HepG2 (cell line): ENCODE measurements at regions not wholly inside any gene's neighbourhood (a gene's known extent, or its start where the extent isn't known, plus 50 kb on each side); places are given as distances from the start of the nearest gene placed in this dataset.

Source experiments
- ATAC-seq: fragments of 200-7000 bp; cut with Tn5 transposase; 3 replicates; pipeline ENCODE4 v1.9.1; 2020; ENCODE audit warnings: mild to moderate bottlenecking, moderate library complexity
- BruUV-seq: library from RNA; stranded (reverse); fragments of 400-500 nt; replicated peaks from 2 replicates; lab custom pipeline; 2021; lab: Mats Ljungman, UMichigan
- CTCF ChIA-PET: fragments of 300-600 bp; formaldehyde crosslinking; extraction: SDS; loops from one replicate; lab custom pipeline; 2021; ENCODE audit warnings: low total read pairs, inconsistent platforms, low intra/inter-chr PET ratio; lab: Yijun Ruan, JAX
- POLR2A ChIA-PET: fragments of 350-600 bp; sonication (Branson Sonifier 250); formaldehyde crosslinking; loops from one replicate; lab custom pipeline; 2020; ENCODE audit warnings: antibody characterized with exemption, inconsistent platforms; lab: Yijun Ruan, JAX
- DNase-seq: peaks from one replicate; pipeline ENCODE4 v3.0.0-alpha.2; 2015; ENCODE audit warnings: low spot score
- FAIRE-seq: peaks from 3 replicates; lab custom pipeline; 2011; peaks lifted over from hg19 to GRCh38; lab: Jason Lieb, UNC
- H2AFZ ChIP-seq: one replicate; pipeline ENCODE4 v1.6.1; 2011; ENCODE audit warnings: low read length, inconsistent platforms
- H3K27ac ChIP-seq: fragments of 300-600 bp; 3 replicates; pipeline ENCODE4 v1.8.0; 2011; ENCODE audit warnings: mixed run types, mild to moderate bottlenecking, mixed read lengths, low read length, inconsistent platforms; ENCODE audit not compliant: insufficient read depth; ENCODE audit errors: extremely low read length
- H3K27me3 ChIP-seq, 2 experiments: fragments of 200-600 bp in 1 of 2; 2 replicates in 1 of 2; 3 replicates in 1 of 2; pipeline versions ENCODE4 v1.6.0 to v1.8.0; 2011; ENCODE audit warnings: low read length in 2 of 2, mild to moderate bottlenecking in 2 of 2, moderate library complexity in 2 of 2, inconsistent platforms in 1 of 2; ENCODE audit not compliant: insufficient read depth in 2 of 2, control insufficient read depth in 1 of 2
- H3K36me3 ChIP-seq, 2 experiments: fragments of 200-600 bp in 1 of 2; replicated peaks in 1 of 2; 2 replicates in 1 of 2; 3 replicates in 1 of 2; pipeline versions ENCODE4 v1.5.1 to v1.8.0; 2011; ENCODE audit warnings: low read length in 2 of 2, inconsistent platforms in 1 of 2; ENCODE audit not compliant: insufficient read depth in 2 of 2, control insufficient read depth in 1 of 2
- H3K4me1 ChIP-seq: 2 replicates; pipeline ENCODE4 v1.5.1; 2012; ENCODE audit warnings: low read length, inconsistent platforms; ENCODE audit not compliant: insufficient read depth
- H3K4me2 ChIP-seq: 2 replicates; pipeline ENCODE4 v1.6.0; 2011; ENCODE audit warnings: low read depth, low read length, inconsistent platforms
- H3K4me3 ChIP-seq, 3 experiments: fragments of 200-600 bp in 1 of 3; sonication (generic), shearing (Covaris generic) in 1 of 3; replicated peaks in 1 of 3; 2 replicates each; pipeline ENCODE4 v1.5.1; 2011 to 2016; ENCODE audit warnings: low read length in 3 of 3, inconsistent platforms in 2 of 3, low read depth in 2 of 3, mild to moderate bottlenecking in 2 of 3, control low read depth in 1 of 3, mixed read lengths in 1 of 3; ENCODE audit not compliant: insufficient read depth in 1 of 3
- H3K79me2 ChIP-seq: one replicate; pipeline ENCODE4 v1.6.1; 2011; ENCODE audit warnings: low read length, inconsistent platforms; ENCODE audit not compliant: insufficient read depth
- H3K9ac ChIP-seq: 2 replicates; pipeline ENCODE4 v1.6.0; 2011; ENCODE audit warnings: mild to moderate bottlenecking, low read depth, low read length, inconsistent platforms; ENCODE audit not compliant: insufficient read depth
- H3K9me3 ChIP-seq: 2 replicates; pipeline ENCODE4 v1.5.1; 2012; ENCODE audit warnings: mild to moderate bottlenecking, low read length
- H4K20me1 ChIP-seq: 2 replicates; pipeline ENCODE4 v1.6.0; 2011; ENCODE audit warnings: inconsistent platforms, mild to moderate bottlenecking, low read length, moderate library complexity; ENCODE audit not compliant: insufficient read depth
- CHD2 ChIP-seq: IDR thresholded peaks from 2 replicates; pipeline ENCODE4 v1.6.1; 2011; ENCODE audit warnings: low read depth, low read length, improper control_type of control experiment
- CREB1 ChIP-seq, 2 experiments: fragments of 450-650 bp in 1 of 2; IDR thresholded peaks; 2 replicates each; pipeline ENCODE4 v1.6.1; 2016 to 2017; ENCODE audit warnings: control low read depth in 1 of 2, mild to moderate bottlenecking in 1 of 2, missing compliant biosample characterization in 1 of 2, missing genetic modification characterization in 1 of 2
- DPF2 ChIP-seq: sonication (generic); formaldehyde crosslinking; IDR thresholded peaks from 2 replicates; pipeline ENCODE4 v1.4.0; 2020; ENCODE audit warnings: mild to moderate bottlenecking, low read depth, missing genetic modification reagents, borderline replicate concordance
- ETV5 ChIP-seq: IDR thresholded peaks from 2 replicates; pipeline ENCODE4 v1.6.1; 2018; ENCODE audit warnings: missing biosample characterization, missing genetic modification reagents, inconsistent platforms, borderline replicate concordance
- FOXO1 ChIP-seq: sonication (generic); formaldehyde crosslinking; IDR thresholded peaks from 2 replicates; pipeline ENCODE4 v1.4.0; 2020; ENCODE audit warnings: missing genetic modification reagents
- GFI1 ChIP-seq: sonication (generic); formaldehyde crosslinking; IDR thresholded peaks from 2 replicates; pipeline ENCODE4 v1.5.0; 2020; ENCODE audit warnings: missing genetic modification reagents, mild to moderate bottlenecking, borderline replicate concordance
- MAF1 ChIP-seq: sonication (generic); formaldehyde crosslinking; IDR thresholded peaks from 2 replicates; pipeline ENCODE4 v1.5.0; 2020; ENCODE audit warnings: missing genetic modification reagents, borderline replicate concordance
- MTF1 ChIP-seq: sonication (generic); formaldehyde crosslinking; IDR thresholded peaks from 2 replicates; pipeline ENCODE4 v1.5.0; 2020; ENCODE audit warnings: missing genetic modification reagents
- SPEN ChIP-seq: sonication (generic); formaldehyde crosslinking; IDR thresholded peaks from 2 replicates; pipeline ENCODE4 v1.5.1; 2020; ENCODE audit warnings: low read depth, mild to moderate bottlenecking, missing genetic modification reagents
- TOPORS ChIP-seq: sonication (generic); formaldehyde crosslinking; IDR thresholded peaks from 2 replicates; pipeline ENCODE4 v1.8.0; 2023; ENCODE audit warnings: mild to moderate bottlenecking, missing genetic modification reagents
- ZFAT ChIP-seq: sonication (generic); formaldehyde crosslinking; conservative IDR thresholded peaks from 2 replicates; pipeline ENCODE4 v1.8.1; 2023; ENCODE audit warnings: missing genetic modification reagents, inconsistent platforms
- ZNF674 ChIP-seq: sonication (generic); formaldehyde crosslinking; IDR thresholded peaks from 2 replicates; pipeline ENCODE4 v1.5.0; 2020; ENCODE audit warnings: low read depth, mild to moderate bottlenecking, missing genetic modification reagents
- ZNF772 ChIP-seq: sonication (generic); formaldehyde crosslinking; IDR thresholded peaks from 2 replicates; pipeline ENCODE4 v1.5.0; 2020; ENCODE audit warnings: mild to moderate bottlenecking, missing genetic modification reagents
- ZXDC ChIP-seq: sonication (generic); formaldehyde crosslinking; IDR thresholded peaks from 2 replicates; pipeline ENCODE4 v1.5.0; 2020; ENCODE audit warnings: mild to moderate bottlenecking, missing genetic modification reagents
- WGBS: methylation state at CpG from one replicate; pipeline ENCODE4 v1.1.6; 2017; ENCODE audit warnings: low lambda C conversion rate; 5-methylcytosine and 5-hydroxymethylcytosine counted together
- in situ Hi-C: cut with HindIII; loops from 2 replicates; pipeline ENCODE4 v1.10.0; 2017; ENCODE audit warnings: low pct_unique_long_range_greater_than_20kb; ENCODE audit not compliant: extremely low pct_ligation_motif_present
- intact Hi-C: fragments of 100-400 bp; cut with micrococcal nuclease; formaldehyde crosslinking; loops from one replicate; pipeline ENCODE4 v1.10.0; 2022; ENCODE audit not compliant: unreplicated experiment
- TF ChIP-seq, protein P1 (sequence below): sonication (generic); formaldehyde crosslinking; IDR thresholded peaks from 2 replicates; pipeline ENCODE4 v1.5.0; 2020; ENCODE audit warnings: missing genetic modification reagents
- TF ChIP-seq, protein P2 (sequence below): sonication (generic); formaldehyde crosslinking; IDR thresholded peaks from 2 replicates; pipeline ENCODE4 v1.5.0; 2020; ENCODE audit warnings: missing genetic modification reagents

DNA sequence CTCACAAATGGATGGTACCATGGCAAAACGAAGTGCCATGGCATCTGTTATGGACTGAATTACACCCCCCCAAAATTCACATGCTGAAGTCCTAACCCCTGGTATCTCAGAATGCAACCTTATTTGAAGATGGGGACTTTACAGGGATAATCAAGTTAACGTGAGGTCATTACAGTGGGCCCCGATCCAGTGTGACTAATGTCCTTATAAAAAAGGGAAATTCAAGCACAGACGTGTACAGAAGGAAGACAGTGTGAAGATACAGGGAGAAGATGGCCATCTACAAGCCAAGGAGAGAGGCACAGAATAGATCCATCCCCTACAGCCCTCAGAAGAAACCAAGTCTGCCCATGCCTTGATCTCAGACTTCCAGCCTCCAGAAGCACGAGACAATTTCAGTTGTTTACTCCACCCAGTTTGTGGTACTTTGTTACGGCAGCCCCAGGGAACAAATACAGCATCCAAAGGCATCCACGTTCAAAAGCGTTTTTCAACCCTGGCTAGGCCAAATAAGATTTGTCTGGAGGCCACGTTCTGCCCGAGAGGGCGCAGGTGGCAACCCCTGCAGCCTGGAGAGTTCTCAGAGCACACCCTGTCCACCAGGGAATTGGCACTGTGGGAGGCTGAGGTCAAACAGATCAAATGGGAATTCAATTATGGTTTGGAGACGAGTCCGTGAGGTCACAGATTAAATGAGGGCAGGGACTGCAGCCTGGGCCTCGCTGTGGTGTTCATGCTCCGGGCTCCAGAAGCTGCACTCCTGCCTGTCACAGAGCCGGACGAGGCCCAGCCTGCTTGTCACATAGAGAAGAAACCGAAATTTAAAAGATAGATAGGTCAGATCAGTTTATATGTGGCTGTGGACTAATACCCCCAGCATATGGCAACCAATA, 494.8 kb downstream of the SHQ1 start:
- H3K36me3 ChIP-seq, result no peaks in the 10 kb centered on the region
- ChIA-PET POLR2A (no interaction called here), CTCF (no interaction called here)
- no peaks in the 10 kb centered on the region for H3K4me1 ChIP-seq
- intact Hi-C loops (no loop called here), in situ Hi-C loops (no loop called here)
- ATAC-seq (no peak), DNase-seq (no peak), FAIRE-seq (no peak)
- no peak overlapping the region for H2AFZ ChIP-seq
- no peak for TF ChIP-seq ZNF772 (CRISPR knock-in tag)
- TF ChIP-seq, protein P1, sequence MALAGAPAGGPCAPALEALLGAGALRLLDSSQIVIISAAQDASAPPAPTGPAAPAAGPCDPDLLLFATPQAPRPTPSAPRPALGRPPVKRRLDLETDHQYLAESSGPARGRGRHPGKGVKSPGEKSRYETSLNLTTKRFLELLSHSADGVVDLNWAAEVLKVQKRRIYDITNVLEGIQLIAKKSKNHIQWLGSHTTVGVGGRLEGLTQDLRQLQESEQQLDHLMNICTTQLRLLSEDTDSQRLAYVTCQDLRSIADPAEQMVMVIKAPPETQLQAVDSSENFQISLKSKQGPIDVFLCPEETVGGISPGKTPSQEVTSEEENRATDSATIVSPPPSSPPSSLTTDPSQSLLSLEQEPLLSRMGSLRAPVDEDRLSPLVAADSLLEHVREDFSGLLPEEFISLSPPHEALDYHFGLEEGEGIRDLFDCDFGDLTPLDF (CRISPR knock-in tag), result no peak
- TF ChIP-seq DPF2 (CRISPR knock-in tag), result no peak
- TF ChIP-seq MTF1 (CRISPR knock-in tag), result no peak
- no peak for TF ChIP-seq ZNF674 (CRISPR knock-in tag)
- TF ChIP-seq TOPORS, result no peak
- TF ChIP-seq MAF1 (CRISPR knock-in tag), result no peak
- no peak for TF ChIP-seq ZFAT
- no peak for TF ChIP-seq GFI1 (CRISPR knock-in tag)
- no peak for TF ChIP-seq ETV5 (CRISPR knock-in tag)
- TF ChIP-seq ZXDC (CRISPR knock-in tag), result no peak
- TF ChIP-seq SPEN (CRISPR knock-in tag), result no peak
- no peak for TF ChIP-seq FOXO1 (CRISPR knock-in tag)
- TF ChIP-seq, protein P2, sequence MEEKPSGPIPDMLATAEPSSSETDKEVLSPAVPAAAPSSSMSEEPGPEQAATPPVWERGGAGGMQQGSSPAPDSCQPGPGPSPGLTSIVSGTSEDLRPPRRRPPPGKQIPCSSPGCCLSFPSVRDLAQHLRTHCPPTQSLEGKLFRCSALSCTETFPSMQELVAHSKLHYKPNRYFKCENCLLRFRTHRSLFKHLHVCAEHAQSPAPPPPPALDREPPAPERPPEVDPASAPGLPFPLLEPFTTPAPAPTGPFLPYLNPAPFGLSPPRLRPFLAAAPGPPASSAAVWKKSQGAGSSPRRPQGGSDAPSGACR, result no peak
- no peak for TF ChIP-seq CHD2
- no peak for TF ChIP-seq CREB1 (IDR thresholded peaks at IDR 0.05)
- TF ChIP-seq CREB1 (CRISPR knock-in tag; IDR thresholded peaks at IDR 0.05), result no peak
- H3K9ac ChIP-seq, result no peak overlapping the region
- no TSS peak for BruUV-seq
- H3K79me2 ChIP-seq, result no peaks in the 10 kb centered on the region
- 46% methylated on average over 18 of the region's 18 CpGs for WGBS
- H3K9me3 ChIP-seq, result no peaks in the 10 kb centered on the region
- H3K27me3 ChIP-seq, result 0 out of 5 replicates have a peak, but pooled peaks cover 0 to 8% of the 10 kb centered on the region in 2 experiments
- no peaks in the 10 kb centered on the region for H4K20me1 ChIP-seq
- no peak overlapping the region for H3K4me2 ChIP-seq
- no peak overlapping the region for H3K4me3 ChIP-seq
- no peak overlapping the region for H3K27ac ChIP-seq
